Hepatocyte (in vitro differentiated cells): ENCODE measurements at regions not wholly inside any gene's neighbourhood (a gene's known extent, or its start where the extent isn't known, plus 50 kb on each side); places are given as distances from the start of the nearest gene placed in this dataset.

Source experiments
- EZH2 ChIP-seq: fragments of 200-600 bp; sonication (generic); IDR thresholded peaks from 2 replicates; pipeline ENCODE4 v1.6.1; 2016; ENCODE audit warnings: antibody characterized with exemption, mild to moderate bottlenecking, borderline replicate concordance
- EZH2phosphoT487 ChIP-seq: fragments of 200-600 bp; sonication (generic); IDR thresholded peaks from one replicate; pipeline ENCODE4 v1.6.1; 2018; ENCODE audit warnings: antibody characterized with exemption, mild to moderate bottlenecking, low read depth, moderate library complexity; ENCODE audit not compliant: unreplicated experiment, severe bottlenecking
- TF ChIP-seq, protein P1 (sequence below): fragments of 200-600 bp; sonication (generic); IDR thresholded peaks from 2 replicates; pipeline ENCODE4 v1.5.1; 2016; ENCODE audit warnings: antibody characterized with exemption, mild to moderate bottlenecking; ENCODE audit not compliant: poor library complexity

DNA sequence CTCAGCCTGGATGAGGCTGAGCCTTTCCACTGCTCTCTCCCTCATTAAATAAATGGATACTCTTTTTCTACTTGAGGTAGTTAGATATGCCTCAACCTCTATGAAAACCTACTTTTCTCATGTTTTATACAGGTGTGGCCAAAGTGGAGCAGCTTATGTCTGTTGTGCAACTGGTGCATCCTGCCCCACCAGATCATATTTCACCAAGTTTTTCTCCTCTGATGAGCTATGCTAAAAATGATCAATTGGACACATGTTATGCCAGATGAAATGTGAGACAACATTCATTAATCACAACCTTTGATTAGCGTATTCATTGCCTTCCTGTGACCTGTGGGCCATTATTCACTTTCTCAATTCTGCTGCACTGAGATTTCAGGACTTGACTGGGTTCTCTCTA, 106.9 kb upstream of the NEDD9 start:
- TF ChIP-seq, protein P1, sequence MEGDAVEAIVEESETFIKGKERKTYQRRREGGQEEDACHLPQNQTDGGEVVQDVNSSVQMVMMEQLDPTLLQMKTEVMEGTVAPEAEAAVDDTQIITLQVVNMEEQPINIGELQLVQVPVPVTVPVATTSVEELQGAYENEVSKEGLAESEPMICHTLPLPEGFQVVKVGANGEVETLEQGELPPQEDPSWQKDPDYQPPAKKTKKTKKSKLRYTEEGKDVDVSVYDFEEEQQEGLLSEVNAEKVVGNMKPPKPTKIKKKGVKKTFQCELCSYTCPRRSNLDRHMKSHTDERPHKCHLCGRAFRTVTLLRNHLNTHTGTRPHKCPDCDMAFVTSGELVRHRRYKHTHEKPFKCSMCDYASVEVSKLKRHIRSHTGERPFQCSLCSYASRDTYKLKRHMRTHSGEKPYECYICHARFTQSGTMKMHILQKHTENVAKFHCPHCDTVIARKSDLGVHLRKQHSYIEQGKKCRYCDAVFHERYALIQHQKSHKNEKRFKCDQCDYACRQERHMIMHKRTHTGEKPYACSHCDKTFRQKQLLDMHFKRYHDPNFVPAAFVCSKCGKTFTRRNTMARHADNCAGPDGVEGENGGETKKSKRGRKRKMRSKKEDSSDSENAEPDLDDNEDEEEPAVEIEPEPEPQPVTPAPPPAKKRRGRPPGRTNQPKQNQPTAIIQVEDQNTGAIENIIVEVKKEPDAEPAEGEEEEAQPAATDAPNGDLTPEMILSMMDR, result no peak
- TF ChIP-seq EZH2, result no peak
- no peak for TF ChIP-seq EZH2phosphoT487
